Fibroblast of lung (primary cell): ENCODE measurements at regions not wholly inside any gene's neighbourhood (a gene's known extent, or its start where the extent isn't known, plus 50 kb on each side); places are given as distances from the start of the nearest gene placed in this dataset.

Experiments
- DNase-seq, 2 donors: peaks; one replicate each; pipeline versions ENCODE4 v3.0.0 to v3.0.0-alpha.2; 2010; ENCODE audit warnings: low read depth in 2 of 2
- H2AFZ ChIP-seq: 2 replicates; pipeline ENCODE4 v1.5.1; 2012; ENCODE audit warnings: low read length, control low read depth, inconsistent platforms
- H3K27ac ChIP-seq: 2 replicates; pipeline ENCODE4 v1.5.1; 2011; ENCODE audit warnings: low read length, control low read depth; ENCODE audit not compliant: insufficient read depth
- H3K27me3 ChIP-seq: 2 replicates; pipeline ENCODE4 v1.5.1; 2011; ENCODE audit warnings: mild to moderate bottlenecking, low read length; ENCODE audit not compliant: control insufficient read depth, insufficient read depth
- H3K36me3 ChIP-seq: 2 replicates; pipeline ENCODE4 v1.5.1; 2011; ENCODE audit warnings: low read length; ENCODE audit not compliant: control insufficient read depth, insufficient read depth
- H3K4me1 ChIP-seq: 2 replicates; pipeline ENCODE4 v1.5.1; 2011; ENCODE audit warnings: low read length; ENCODE audit not compliant: control insufficient read depth, insufficient read depth; ENCODE audit errors: extremely low read depth
- H3K4me2 ChIP-seq: 2 replicates; pipeline ENCODE4 v1.5.1; 2011; ENCODE audit warnings: low read length, control low read depth; ENCODE audit not compliant: insufficient read depth; ENCODE audit errors: extremely low read depth
- H3K4me3 ChIP-seq, 4 experiments: fragments of 200-600 bp in 1 of 4; sonication (generic) in 1 of 4; replicated peaks in 1 of 4; 2 replicates each; pipeline ENCODE4 v1.5.1; 2011 to 2016; ENCODE audit warnings: low read length in 4 of 4, low read depth in 3 of 4, mild to moderate bottlenecking in 3 of 4, control low read depth in 2 of 4, inconsistent platforms in 1 of 4, mixed read lengths in 1 of 4; ENCODE audit not compliant: insufficient read depth in 1 of 4; ENCODE audit errors: control extremely low read depth in 1 of 4
- H3K79me2 ChIP-seq: 2 replicates; pipeline ENCODE4 v1.5.1; 2012; ENCODE audit warnings: mild to moderate bottlenecking, low read length, inconsistent platforms; ENCODE audit not compliant: control insufficient read depth, insufficient read depth
- H3K9ac ChIP-seq: 2 replicates; pipeline ENCODE4 v1.5.1; 2011; ENCODE audit warnings: mild to moderate bottlenecking, low read length, control low read depth; ENCODE audit not compliant: insufficient read depth
- H3K9me3 ChIP-seq: 2 replicates; pipeline ENCODE4 v1.5.1; 2012; ENCODE audit warnings: low read depth, low read length; ENCODE audit not compliant: control insufficient read depth, insufficient read depth
- H4K20me1 ChIP-seq: 2 replicates; pipeline ENCODE4 v1.5.1; 2011; ENCODE audit warnings: low read length; ENCODE audit not compliant: control insufficient read depth, insufficient read depth; ENCODE audit errors: extremely low read depth
- CTCF ChIP-seq, 2 donors: IDR thresholded peaks in 1 of 2; conservative IDR thresholded peaks in 1 of 2; 1 replicate in 1 of 2; 2 replicates in 1 of 2; pipeline ENCODE4 v1.5.1; 2011 to 2012; ENCODE audit warnings: low read length in 2 of 2, control low read depth in 1 of 2, inconsistent platforms in 1 of 2, low read depth in 1 of 2, mild to moderate bottlenecking in 1 of 2
- EZH2 ChIP-seq: IDR thresholded peaks from 2 replicates; pipeline ENCODE4 v1.5.1; 2012; ENCODE audit warnings: low read length, control low read depth, mild to moderate bottlenecking; ENCODE audit errors: missing control alignments

- Histone ChIP-seq H2AFZ (no peak overlapping the region), H3K4me2 (no peak overlapping the region), H3K9me3 (no peaks in the 10 kb centered on the region), H3K36me3 (no peaks in the 10 kb centered on the region), H3K27ac (no peak overlapping the region), H3K4me1 (no peaks in the 10 kb centered on the region), H3K27me3 (no peaks in the 10 kb centered on the region), H4K20me1 (no peaks in the 10 kb centered on the region), H3K79me2 (no peaks in the 10 kb centered on the region), H3K4me3 (no peak overlapping the region), H3K9ac (no peak overlapping the region)
- DNase-seq, result no peak
- TF ChIP-seq CTCF (conservative IDR thresholded peaks at IDR 0.05 in 1 of 2, IDR thresholded peaks at IDR 0.05 in 1 of 2; ENCODE audit: low read depth in 1 of 2, low read length in 2 of 2) (no peak), EZH2 (no peak)
These were observed 1240.8 kb upstream of the ADGRB3 start for GRCh38 chr6:67394254-67394653.

- H3K79me2 ChIP-seq, result no peaks in the 10 kb centered on the region
- H3K36me3 ChIP-seq, result no peaks in the 10 kb centered on the region
- no peak overlapping the region for H3K9ac ChIP-seq
- H2AFZ ChIP-seq, result no peak overlapping the region
- H3K4me2 ChIP-seq, result no peak overlapping the region
- no peak for DNase-seq
- H4K20me1 ChIP-seq, result no peaks in the 10 kb centered on the region
- TF ChIP-seq EZH2 (no peak), CTCF (conservative IDR thresholded peaks at IDR 0.05 in 1 of 2, IDR thresholded peaks at IDR 0.05 in 1 of 2; ENCODE audit: low read depth in 1 of 2, low read length in 2 of 2) (no peak)
- no peaks in the 10 kb centered on the region for H3K9me3 ChIP-seq
- H3K27me3 ChIP-seq, result no peaks in the 10 kb centered on the region
- no peaks in the 10 kb centered on the region for H3K4me1 ChIP-seq
- no peak overlapping the region for H3K27ac ChIP-seq
- H3K4me3 ChIP-seq, result no peak overlapping the region
These were observed 1241.7 kb upstream of the ADGRB3 start for GRCh38 chr6:67393356-67393755.

- Histone ChIP-seq H3K79me2 (no peaks in the 10 kb centered on the region), H3K36me3 (no peaks in the 10 kb centered on the region), H3K9ac (no peak overlapping the region), H2AFZ (no peak overlapping the region), H3K9me3 (no peaks in the 10 kb centered on the region), H3K27me3 (no peaks in the 10 kb centered on the region), H4K20me1 (no peaks in the 10 kb centered on the region), H3K27ac (no peak overlapping the region), H3K4me1 (no peaks in the 10 kb centered on the region), H3K4me3 (no peak overlapping the region), H3K4me2 (no peak overlapping the region)
- TF ChIP-seq EZH2, result no peak
- TF ChIP-seq CTCF (conservative IDR thresholded peaks at IDR 0.05 in 1 of 2, IDR thresholded peaks at IDR 0.05 in 1 of 2; ENCODE audit: low read depth in 1 of 2, low read length in 2 of 2), result no peak
- peak in 1 of 2 donors; percentile 13 for DNase-seq
These were observed 1243.1 kb upstream of the ADGRB3 start for GRCh38 chr6:67391955-67392354.
